ENCODE measurements at regions not wholly inside any gene's neighbourhood (a gene's known extent, or its start where the extent isn't known, plus 50 kb on each side); places are given as distances from the start of the nearest gene placed in this dataset.

DNA sequence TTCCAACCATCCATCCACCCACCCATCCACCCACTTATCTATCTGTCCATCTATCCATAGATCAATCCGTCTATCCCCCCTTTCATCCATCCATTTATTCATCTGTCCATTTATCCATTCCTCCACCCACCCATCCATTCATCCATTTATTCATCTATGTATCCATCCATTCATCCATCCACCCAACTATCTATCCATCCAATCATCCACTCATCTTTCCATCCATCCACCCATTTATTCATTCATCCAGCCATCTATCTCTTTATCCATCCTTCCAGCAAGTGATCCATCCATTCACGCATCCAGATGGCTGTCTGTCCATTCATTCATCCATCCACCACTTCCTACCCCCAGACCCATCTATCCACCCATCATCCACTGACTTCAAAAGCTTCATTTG, 84.0 kb upstream of the CD99 start:
- no peak for DNase-seq

DNA sequence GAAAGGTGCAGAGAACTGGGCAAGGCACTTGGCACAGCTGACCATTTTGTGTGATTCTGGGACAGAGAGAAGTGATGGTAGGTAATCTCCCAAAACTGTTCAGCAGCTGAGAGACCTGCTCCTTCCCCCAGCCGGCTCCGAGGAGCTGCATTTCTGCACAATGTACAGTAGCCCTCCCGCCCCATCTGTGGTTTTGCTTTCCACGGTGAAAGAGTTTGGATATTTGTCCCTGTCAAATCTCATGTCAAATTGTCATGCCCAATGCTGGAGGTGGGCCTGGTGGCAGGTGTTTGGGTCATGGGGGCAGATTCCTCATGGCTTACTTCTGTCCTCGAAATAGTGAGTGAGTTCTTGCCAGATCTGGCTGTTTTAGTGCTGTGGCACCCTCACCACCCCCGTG, 90.5 kb upstream of the CD99 start:
- DNase-seq: no peak

DNA sequence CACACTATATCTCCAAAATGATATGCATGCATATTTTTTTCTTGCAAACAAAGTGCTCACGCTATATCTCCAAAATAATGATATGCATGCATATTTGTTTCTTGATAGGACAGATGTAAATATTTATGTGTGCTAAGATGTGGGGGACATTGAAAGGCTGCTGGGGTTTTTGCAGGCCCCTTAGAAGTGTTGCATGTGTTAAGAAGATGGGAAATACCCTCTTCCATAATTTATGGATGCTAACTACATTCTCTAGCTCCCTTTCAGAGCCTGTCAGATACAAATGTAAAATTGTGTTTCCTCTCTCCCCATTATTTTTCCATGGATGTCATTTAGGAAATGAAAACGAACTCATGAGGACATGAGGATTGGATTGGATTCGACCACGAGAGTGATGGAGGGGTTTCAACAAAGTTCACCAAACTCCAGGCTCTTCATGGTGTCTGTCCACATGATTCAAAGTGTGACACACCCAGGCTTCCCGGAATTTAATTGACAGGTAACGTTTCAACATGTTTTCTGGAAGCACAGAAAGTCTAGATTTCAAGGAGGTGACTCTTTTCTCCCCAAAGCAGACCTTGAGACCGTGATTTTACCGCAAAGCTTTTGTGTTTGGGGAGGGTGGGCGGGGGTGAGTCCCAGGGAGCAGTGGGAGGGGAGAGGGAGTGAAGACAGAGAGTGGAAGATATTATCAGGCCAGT, 94.4 kb upstream of the CD99 start:
- DNase-seq: no peak

DNA sequence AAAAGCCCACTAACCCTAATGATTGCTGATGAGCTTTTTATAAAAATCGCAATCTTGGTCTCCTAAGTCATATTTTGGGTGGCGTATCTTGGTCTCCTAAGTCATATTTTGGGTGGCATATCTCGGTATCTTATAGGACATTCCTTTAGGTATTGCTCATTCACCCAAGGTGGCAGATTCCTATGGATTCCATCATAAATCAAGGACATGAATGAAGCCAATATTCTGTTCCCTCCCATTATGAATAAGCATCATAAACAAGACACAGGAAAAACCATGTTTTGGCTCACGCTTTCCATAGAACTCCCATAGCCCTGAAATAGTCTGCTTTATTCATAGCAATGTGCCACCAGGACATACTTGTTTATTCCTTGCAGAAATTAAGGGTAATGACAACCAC, 95.0 kb upstream of the CD99 start:
- no peak for DNase-seq

DNA sequence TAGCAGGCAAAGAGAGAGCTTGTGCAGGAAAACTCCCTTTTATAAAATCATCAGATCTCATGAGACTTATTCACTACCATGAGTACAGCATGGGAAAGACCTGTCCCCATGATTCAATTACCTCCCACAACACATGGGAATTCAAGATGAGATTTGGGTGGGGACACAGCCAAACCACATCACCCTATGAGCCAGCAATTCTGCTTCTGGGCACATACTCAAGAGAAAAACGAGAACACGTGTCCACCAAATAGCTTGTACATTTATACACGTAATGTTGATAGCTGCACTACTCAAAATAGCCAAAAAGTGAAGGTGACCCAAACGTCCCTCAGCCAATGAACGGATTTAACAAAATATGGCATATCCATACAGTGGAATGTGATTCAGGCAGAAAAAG, 94.5 kb upstream of the DHRSX start:
- DNase-seq: no peak

DNA sequence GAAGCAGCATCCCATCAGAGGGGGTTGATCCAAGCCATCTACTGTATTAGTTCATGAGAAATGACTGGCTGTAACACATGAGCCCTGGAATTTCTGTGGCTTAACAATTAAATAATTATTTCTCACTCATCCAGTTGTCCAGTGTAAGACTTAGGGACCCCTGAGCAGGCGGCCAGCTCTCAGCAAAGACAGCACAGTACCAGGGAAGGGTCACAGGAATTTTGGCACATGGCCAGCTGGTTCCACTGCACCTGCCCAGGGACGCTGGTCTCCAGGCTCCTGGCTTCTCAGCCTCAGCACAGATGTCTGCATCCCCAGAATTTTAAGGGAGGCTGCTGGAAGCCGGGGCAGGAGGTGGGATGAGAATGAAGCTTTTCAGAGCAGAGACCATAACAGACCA, 93.7 kb upstream of the DHRSX start:
- no peak for DNase-seq

DNA sequence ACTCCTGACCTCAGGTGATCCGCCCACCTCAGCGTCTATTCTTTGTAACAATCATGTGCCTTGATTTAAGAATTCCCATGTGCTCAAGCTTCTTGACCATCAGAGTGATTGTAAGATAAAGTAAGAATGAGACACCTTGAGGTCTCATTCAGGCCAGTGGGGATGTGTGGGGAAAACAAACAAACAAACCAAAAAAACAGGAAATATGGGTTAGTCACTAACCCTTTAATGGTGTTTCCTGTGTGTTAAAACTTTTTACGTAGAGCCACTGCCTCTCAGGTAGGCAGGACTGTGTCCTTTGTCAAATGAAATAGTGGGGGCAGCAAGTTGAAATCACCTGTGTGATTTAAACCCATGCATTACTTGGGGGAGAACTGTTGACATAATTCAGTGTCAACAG, 91.5 kb upstream of the DHRSX start:
- DNase-seq: no peak

DNA sequence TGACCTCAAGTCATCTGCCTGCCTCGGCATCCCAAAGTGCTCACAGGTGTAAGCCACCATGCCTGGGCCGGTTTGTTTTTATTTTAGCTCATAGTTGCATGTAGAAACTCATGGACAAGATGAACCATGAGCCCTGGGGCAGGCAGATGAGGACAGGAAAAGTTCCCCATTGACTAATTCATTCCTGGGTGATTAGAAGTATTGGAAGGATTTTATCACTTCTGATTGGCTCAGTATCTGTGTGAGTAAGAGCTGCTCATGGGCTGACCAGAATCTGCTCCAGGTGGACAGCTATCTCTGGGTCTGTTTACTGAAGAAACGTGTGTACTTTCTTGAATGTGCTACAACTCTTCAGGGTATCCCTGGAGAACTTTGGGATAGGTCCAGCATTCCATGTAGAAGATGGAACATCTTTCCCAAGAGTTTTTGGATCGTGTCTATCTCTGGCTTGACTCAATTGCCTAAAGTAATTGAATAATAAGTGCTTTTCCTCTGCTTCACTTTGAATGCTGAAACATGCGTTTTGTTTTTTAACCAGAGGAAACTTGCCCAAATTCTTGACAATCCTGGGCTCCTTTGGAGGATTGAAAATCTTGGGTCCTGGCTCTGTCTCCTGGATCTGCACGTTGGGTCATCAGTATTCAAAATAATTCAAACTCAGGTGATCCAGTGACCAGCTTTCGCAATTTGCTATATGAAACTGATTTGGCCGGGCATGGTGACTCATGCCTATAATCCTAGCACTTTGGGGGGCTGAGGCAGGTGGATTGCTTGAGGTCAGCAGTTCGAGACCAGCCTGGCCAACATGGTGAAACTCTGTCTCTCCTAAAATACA, 88.6 kb upstream of the DHRSX start:
- DNase-seq: no peak

DNA sequence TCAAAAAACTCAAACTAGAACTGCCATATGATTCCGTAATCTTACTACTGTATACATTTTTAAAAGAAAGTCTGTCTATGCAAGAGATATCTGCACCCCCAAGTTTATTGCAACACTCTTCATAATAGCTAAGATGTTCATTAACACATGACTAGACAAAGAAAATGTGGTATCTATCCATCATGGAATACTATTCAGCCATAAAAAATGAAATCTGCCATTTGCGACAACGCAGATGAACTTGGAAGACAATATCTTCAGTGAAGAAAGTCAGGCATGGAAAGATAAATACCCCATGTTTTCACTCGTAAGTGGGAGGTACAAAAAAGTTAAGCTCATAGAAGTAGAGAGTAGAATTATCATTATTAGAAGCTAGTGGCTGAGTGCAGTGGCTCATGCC, 87.3 kb upstream of the DHRSX start:
- DNase-seq: no peak

DNA sequence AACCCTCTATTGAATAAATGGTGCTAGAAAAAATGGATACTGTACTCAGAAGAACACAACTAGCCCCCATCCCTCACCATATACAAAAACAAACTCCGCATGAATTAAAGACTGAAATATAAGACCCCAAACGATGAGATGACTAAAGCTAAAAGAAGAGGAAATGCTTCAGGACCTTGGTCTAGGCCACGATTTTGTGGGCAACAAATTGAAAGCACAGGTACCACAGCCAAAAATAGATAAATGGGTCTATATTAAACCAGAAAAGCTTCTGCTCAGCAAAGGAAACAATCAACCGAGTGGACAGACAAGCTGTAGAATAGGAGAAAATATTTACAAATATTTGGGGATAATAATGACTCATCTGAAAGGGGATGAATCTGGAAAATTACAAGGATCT, 86.4 kb upstream of the DHRSX start:
- no peak for DNase-seq

DNA sequence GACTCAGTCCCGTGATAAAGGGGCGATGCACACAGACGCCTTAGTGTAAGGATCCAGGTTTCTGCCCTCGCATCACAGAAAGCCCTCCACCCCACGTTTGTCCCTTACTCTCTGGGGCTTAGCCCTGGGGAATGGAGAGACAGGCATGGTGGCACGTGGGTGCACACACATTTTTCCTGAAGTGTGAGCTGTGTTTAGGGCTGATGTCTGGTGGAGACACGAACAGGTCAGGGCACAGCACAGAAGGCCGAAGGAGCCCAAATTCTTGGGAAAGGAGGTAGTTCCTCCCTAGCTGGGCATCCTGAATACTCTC, 84.3 kb upstream of the DHRSX start:
- DNase-seq: no peak

DNA sequence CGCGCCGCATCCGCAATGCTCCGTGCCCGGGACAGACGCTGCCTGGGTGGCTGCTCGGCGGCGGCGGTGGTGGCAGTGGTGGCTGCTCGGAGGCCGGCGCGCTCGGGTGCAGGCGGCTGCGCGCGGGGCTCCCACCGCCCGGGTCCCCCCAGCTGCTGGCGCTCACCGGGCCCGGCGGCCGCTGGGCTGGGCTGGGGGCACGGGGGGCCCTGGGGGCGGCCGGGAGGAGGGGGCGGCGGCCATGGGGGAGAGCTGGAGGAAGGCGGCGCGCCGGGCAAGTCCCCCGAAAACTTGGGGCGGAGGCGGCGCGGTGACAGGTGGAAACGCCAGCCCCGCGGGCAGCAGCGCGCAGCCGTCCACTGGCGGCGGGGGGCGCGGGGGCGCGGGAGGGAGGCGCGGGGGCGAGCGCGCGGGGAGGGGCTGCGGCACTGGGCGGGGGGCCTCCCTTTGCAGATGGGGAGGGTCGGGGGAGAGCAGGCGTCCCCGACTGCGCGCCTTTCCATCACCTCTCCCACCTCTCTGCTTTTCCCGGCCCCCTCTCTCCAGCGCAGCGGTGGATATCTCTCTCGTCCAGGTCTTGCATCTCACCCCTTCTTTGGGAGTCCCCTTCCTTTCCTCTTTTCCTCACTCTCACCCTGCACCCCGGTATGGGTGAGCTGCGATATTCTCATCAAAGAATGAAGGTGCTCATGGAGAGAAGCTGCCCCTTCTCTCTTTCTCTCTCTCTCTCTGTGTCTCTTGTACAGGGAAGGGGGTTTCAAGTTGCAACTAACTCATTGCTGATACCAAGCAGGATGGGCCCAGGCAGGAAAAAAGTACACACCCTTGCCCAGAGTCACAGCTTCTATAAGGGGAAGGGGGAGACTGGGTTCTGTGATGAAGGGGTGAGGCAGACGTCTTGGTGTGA, 83.7 kb upstream of the DHRSX start:
- DNase-seq: no peak

DNA sequence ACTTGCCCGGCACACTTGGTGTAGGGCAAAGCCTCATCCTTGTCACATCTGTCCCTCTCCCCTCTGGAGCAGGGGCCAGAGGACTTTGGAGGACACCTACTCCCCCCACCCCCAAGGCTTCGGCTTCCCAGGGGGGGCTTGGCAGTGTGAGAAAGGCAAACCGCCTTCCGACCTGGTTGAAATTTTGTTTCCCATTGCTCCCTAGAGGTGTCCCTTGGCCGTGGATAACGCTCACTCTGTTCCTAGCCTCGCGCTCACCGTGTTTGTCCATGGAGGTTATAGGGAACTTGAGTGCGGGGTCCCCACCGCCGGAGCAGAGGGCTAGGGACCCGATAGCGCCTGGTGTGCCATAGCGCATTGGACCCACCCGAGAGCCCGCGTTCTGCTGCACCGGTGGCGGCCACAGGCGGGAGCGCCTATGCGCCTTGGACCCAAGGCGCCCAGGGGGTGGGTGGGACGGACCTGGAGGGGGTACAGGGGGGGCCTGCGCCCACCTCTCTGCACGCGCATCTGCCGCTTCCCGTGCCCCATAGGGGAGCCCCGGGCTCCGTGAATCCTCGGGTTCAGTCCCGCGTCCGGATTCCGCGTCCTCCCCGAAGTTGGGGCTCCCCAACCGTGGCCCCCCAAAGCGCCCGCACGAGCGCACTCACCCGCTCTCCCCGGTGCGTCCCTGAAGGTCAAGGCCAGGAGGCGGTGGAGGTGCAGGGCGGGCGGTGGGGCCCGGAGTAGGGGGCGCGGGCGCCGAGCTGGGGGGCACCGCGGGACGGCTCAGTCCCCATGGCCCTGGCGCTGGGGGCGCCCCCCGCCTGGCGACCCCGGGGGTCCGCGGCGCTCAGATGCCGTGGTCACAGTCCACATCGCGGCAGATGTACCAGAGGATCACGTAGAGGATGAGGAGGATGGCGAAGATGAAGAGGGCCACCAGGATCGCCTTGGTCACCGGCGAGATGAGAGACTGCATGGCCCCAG, 82.7 kb upstream of the DHRSX start:
- no peak for DNase-seq

DNA sequence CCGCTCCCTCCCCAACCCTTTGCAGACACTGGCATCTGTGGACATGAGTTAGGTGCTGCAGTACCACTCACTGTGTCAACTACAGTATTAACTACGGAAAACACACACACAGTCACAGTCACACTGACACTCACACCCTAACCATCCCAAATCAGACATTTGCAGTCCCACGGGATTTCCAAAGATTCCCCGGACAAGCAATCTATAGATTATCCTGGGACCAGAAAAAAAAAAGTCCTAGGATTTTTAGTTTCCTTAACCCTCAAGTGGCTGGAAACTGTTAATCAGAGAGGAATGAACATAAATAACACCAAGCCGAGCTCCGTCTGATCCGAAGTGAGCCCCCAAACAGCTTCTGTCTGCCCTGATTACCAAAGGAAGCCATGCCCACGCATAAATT, 81.9 kb upstream of the DHRSX start:
- DNase-seq: no peak

DNA sequence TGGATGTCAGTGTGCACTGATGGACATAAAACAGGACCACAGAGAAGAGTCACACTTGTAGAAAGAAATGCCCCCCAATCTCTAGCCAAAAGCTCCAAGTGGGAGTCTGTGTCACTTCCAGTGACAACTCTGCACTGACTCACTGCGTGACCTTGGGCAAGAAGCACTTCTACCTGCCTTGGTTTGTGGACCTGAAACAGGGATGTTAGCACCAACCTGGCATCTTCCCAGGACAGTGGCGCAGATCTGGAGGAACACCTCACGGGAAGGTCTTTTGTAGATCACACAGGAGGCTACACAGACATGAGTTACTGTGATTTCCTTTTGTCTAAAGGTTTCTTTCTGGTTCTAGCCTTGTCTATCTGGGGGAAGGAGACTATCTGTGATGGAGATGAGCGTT, 80.5 kb upstream of the DHRSX start:
- DNase-seq: no peak

DNA sequence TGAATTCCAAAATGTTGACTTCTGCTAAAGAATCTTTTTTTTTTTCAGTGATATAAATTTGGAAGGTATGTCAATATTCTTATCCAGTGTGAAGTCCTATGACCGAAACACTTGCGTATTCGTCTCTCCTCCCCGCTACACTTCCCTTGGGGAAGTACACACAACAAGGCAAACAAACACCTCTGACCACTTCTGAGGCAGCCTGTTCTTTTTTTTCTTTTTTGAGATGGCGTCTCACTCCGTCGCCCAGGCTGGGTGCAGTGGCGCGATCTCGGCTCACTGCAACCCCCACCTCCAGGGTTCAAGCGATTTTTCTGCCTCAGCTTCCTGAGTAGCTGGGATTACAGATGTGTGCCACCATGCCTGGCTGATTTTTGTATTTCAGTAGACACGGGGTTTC, 78.1 kb upstream of the DHRSX start:
- no peak for DNase-seq

DNA sequence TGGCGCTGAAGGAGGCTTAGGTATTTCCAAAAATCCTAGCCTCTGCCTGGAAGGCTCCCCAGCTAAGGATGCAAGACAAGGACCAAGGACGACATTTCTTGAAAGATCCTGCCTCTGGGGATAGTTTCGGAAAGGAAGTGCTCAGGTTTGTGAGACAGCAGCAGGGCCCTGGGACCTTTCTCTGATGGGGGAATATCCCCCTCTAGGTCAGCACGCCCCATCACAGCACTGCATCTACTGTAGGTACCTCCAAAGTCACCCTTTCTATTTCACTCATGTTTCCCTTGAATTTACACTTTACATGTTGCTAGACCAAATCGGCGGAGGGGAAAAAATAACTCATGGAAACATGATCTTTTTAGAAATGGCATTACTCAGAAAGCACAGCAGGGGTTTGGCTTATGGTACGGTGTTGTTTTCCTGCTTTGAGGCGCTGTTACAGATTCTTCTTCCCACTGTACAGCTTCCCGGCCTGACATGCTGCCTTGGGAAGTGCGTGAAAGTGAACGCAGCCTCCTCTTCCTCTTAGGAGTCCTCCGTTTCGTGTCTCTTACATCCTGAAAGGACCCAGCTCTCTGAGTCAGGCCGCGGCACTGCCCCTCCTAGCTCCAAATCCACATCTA, 77.2 kb upstream of the DHRSX start:
- DNase-seq: no peak

DNA sequence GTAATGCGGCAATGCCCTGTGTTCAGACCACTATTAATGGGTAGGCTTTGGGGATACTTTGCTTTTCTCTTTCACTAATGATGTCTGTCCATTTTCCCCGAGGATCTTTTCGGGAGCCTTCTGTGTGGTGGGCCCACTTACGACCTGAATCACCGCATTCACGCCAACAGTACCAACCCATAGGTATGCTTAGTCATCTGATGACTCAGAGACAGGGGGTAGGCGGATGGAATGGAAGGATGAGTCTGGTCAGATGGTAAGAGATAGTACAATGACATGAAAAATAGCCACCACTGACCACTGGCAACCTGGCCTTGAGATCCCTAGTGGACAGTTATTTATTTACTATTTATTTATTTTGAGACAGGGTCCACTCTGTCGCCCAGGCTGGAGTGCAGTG, 76.0 kb upstream of the DHRSX start:
- no peak for DNase-seq

DNA sequence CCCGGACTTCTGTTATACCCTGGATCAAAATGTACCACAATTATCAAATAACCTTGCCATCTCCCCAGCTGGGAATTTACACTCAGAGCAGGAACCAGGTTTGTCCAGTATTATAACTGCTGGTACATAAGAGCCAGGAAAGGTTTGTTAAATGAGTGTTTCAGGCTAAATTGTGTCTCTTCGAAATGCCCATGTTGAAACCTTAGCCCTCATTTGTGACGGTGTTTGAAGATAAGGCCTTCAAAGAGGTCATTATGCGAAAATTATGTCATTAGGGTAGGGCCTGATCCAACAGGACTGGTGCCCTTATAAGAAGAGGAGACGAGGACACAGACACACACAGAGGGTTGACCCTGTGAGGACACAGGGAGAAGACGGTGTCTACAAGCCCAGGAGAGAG, 73.5 kb upstream of the DHRSX start:
- DNase-seq: no peak

DNA sequence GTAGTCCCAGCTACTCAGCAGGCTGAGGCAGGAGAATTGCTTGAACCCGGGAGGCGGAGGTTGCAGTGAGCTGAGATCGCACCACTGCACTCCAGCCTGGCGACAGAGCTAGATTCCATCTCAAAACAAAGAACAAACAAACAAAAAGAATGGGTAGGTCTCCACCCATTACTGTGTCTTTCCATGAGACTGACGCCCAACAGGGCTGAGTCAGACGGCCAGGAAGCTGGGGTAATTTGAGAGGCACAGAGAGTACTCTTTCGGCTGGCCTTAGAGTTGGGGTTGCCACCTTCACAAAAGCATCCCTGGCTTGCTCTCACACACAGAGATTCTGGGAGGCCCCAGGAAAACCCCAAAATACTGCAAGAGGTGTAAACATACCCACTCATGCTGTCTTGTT, 72.0 kb upstream of the DHRSX start:
- no peak for DNase-seq

DNA sequence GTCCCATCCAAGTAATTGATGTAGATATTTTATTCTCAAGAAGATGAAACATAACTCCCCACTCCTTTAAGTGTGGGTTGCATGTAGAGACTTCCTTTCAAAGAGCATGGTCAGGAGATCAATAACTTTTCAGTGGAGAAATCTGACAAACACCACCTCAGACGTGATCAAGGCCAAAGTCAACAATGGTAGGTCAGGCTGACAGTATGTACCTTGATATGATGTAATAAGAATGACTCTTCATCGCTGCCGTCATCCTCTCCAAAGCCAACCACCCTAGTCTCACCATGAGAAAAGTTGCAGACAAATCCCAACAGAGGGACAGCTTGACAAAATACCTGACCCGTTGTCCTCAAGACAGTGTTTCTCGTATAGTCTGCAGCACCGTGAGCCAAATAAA, 67.3 kb upstream of the DHRSX start:
- no peak for DNase-seq

DNA sequence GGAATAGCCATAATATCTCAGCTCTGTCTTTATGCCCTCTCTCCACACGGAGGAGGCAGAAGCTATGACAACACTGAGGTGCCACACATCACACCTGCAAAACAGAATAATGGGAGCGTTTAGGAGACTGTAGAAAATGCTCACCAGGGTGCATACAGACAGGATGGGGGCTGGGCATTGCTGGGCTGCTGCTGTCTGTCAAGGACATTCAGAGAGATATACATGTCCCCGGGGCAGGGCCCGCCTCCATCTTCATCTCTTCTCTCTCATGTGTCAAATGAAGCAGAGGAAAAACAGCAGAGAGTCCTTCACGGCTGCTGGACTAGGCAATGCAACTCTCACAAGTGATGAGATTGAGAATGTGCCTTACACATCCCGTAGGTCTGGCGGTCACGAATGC, 65.3 kb upstream of the DHRSX start:
- no peak for DNase-seq
